Smooth muscle cell (in vitro differentiated cells): ENCODE measurements at regions not wholly inside any gene's neighbourhood (a gene's known extent, or its start where the extent isn't known, plus 50 kb on each side); places are given as distances from the start of the nearest gene placed in this dataset.

ENCODE experiments used
- DNase-seq: peaks from one replicate; lab custom pipeline; 2025; ENCODE audit not compliant: unreplicated experiment; lab: John Stamatoyannopoulos, UW
- H2AFZ ChIP-seq: fragments of 200-600 bp; sonication (generic); 2 replicates; pipeline ENCODE4 v1.6.0; 2016; ENCODE audit warnings: antibody characterized with exemption, low read depth, mild to moderate bottlenecking
- H3F3A ChIP-seq: fragments of 200-600 bp; sonication (generic); 2 replicates; pipeline ENCODE4 v1.6.0; 2017; ENCODE audit warnings: antibody characterized with exemption, low read depth
- H3K27ac ChIP-seq: fragments of 200-600 bp; sonication (generic); 2 replicates; pipeline ENCODE4 v1.5.1; 2016; ENCODE audit warnings: low read depth, mild to moderate bottlenecking
- H3K27me3 ChIP-seq: fragments of 200-600 bp; sonication (generic); 2 replicates; pipeline ENCODE4 v1.6.1; 2016; ENCODE audit warnings: low read depth, mild to moderate bottlenecking
- H3K36me3 ChIP-seq: fragments of 200-600 bp; sonication (generic); 2 replicates; pipeline ENCODE4 v1.5.1; 2016; ENCODE audit warnings: low read depth
- H3K4me1 ChIP-seq: fragments of 200-600 bp; sonication (generic); 2 replicates; pipeline ENCODE4 v1.5.1; 2016; ENCODE audit warnings: low read depth
- H3K4me2 ChIP-seq: fragments of 200-600 bp; sonication (generic); 2 replicates; pipeline ENCODE4 v1.6.0; 2016; ENCODE audit warnings: mild to moderate bottlenecking
- H3K4me3 ChIP-seq: fragments of 200-600 bp; sonication (generic); 2 replicates; pipeline ENCODE4 v1.5.1; 2016; ENCODE audit warnings: mild to moderate bottlenecking
- H3K79me2 ChIP-seq: fragments of 200-600 bp; sonication (generic); 2 replicates; pipeline ENCODE4 v1.6.0; 2016; ENCODE audit warnings: low read depth, mild to moderate bottlenecking
- H3K9ac ChIP-seq: fragments of 200-600 bp; sonication (generic); 2 replicates; pipeline ENCODE4 v1.6.0; 2016; ENCODE audit warnings: low read depth
- H3K9me3 ChIP-seq: fragments of 200-600 bp; sonication (generic); replicated peaks from 2 replicates; pipeline ENCODE4 v1.5.1; 2016; ENCODE audit warnings: low read depth
- H4K20me1 ChIP-seq: fragments of 200-600 bp; sonication (generic); 2 replicates; pipeline ENCODE4 v1.6.0; 2016; ENCODE audit warnings: low read depth
- CTCF ChIP-seq: fragments of 200-600 bp; sonication (generic); IDR thresholded peaks from 2 replicates; pipeline ENCODE4 v1.5.1; 2017; ENCODE audit warnings: borderline replicate concordance, mild to moderate bottlenecking, antibody characterized with exemption; ENCODE audit not compliant: insufficient read depth, poor library complexity, severe bottlenecking
- WGBS: methylation state at CpG from one replicate; pipeline ENCODE4 v1.1.7; 2016; ENCODE audit warnings: low lambda C conversion rate; 5-methylcytosine and 5-hydroxymethylcytosine counted together

GRCh38 chr21:34203851-34204420 is 130.6 kb downstream of the MRPS6 start:
- DNase-seq: no peak
- H3K27me3 ChIP-seq: no peaks in the 10 kb centered on the region
- TF ChIP-seq CTCF: no peak
- 88% methylated on average over 11 of the region's 11 CpGs for WGBS
- H3K9me3 ChIP-seq: no peaks in the 10 kb centered on the region
- H3K4me2 ChIP-seq: no peak overlapping the region
- no peaks in the 10 kb centered on the region for H3K79me2 ChIP-seq
- no peaks in the 10 kb centered on the region for H3K36me3 ChIP-seq
- H3F3A ChIP-seq: peaks cover 9% of the 10 kb centered on the region
- H3K27ac ChIP-seq: no peak overlapping the region
- H3K4me1 ChIP-seq: peaks cover 43% of the 10 kb centered on the region
- no peak overlapping the region for H2AFZ ChIP-seq
- H3K9ac ChIP-seq: no peak overlapping the region
- H4K20me1 ChIP-seq: no peaks in the 10 kb centered on the region
- H3K4me3 ChIP-seq: no peak overlapping the region

DNA sequence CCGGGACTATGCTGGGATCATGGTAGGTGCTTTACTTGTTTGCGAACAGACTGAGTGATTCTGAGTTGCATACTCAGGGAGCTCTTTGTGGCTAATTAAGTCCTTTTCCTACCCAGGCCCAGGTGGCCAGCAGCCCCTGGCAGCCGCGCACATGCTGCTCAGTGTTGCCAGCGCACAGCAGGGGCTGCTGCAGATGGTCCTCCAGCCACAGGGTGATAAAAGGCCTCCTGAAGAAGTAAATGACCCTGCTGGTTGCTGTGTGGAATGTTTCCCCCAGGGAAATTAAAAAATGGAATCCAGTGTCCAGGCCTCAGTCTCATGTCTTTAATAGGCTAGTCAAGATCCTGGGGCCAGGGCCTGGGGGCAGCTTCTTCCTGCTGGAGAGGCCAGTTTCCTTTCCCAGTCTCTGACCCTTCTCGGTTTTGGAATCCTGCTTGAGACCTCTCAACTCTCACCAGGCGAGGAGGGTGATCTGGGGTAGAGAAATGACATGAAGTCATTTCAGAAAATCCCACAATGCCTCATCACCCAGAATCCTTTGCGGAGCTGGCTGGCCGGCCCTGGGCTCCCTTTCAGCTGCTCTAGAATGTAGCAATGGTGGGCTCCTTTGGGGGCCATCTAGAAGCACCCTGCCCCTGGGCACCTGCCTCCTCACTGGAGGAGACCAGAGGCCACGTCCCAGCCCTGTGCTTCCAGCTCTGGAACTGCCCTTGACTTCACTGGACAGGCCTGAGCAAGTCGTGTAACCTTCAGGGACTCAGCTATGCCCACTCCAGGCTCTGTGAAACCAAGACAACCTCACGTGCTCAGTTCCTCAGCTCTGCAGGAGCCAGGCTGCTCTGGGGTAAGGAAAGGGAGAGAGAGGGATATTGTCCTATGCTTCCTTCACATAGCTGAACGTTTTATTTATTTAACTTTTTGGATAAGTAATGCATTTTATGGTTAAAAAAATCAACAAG is 131.4 kb downstream of the MRPS6 start:
- H2AFZ ChIP-seq: no peak overlapping the region
- WGBS: 83% methylated on average over 13 of the region's 13 CpGs

DNA sequence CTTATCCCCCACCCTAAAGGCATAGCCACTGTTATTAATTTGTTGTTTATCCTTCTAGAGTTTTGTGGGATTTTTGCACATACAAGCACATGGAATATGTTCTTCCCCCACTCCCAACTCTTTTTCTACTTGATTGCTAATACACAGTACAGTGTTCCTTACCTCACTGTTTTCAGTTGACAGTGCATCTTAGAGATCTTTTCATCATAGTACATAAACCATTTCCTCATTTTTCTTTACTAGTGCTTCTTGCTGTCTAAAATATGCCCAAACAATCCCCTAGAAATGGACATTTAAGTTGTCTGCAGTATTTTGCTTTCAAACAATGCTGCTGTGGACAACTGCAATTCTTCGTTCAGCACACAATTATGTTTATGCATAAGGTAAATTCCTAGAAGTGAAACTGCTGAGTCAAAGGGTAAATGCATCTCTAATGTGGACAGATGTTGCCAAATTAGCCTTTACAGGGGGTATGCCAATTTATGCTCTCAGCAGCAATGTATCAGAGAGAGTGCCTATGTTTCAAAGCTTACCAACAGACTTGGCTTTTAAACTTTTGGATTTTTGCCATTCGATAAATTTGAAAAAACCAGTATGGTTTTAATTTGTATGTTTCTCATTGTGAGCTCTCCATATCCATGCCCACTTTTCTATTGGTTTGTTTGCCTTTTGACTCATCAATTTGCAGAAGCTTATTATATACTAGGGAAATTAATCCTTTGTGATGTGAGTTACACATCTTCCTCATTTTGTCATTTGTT is 132.6 kb downstream of the MRPS6 start:
- WGBS: 94% methylated on average over 2 of the region's 2 CpGs
- no peak overlapping the region for H3K9ac ChIP-seq
- TF ChIP-seq CTCF: no peak
- DNase-seq: no peak
- H3K4me1 ChIP-seq: peaks cover 37% of the 10 kb centered on the region
- H3K79me2 ChIP-seq: no peaks in the 10 kb centered on the region
- H2AFZ ChIP-seq: no peak overlapping the region
- no peak overlapping the region for H3K27ac ChIP-seq
- no peaks in the 10 kb centered on the region for H4K20me1 ChIP-seq
- no peaks in the 10 kb centered on the region for H3K27me3 ChIP-seq
- no peak overlapping the region for H3K4me2 ChIP-seq
- H3K4me3 ChIP-seq: no peak overlapping the region
- peaks cover 9% of the 10 kb centered on the region for H3F3A ChIP-seq
- no peaks in the 10 kb centered on the region for H3K9me3 ChIP-seq
- no peaks in the 10 kb centered on the region for H3K36me3 ChIP-seq

More for the DNA sequence above, 131.4 kb downstream of the MRPS6 start:
- peak overlapping the region; percentile 7 for H3K27ac ChIP-seq
- no peak overlapping the region for H3K4me3 ChIP-seq
- H3F3A ChIP-seq: peaks cover 9% of the 10 kb centered on the region
- no peak overlapping the region for H3K9ac ChIP-seq
- H3K79me2 ChIP-seq: no peaks in the 10 kb centered on the region
- DNase-seq: no peak
- no peaks in the 10 kb centered on the region for H3K9me3 ChIP-seq
- peaks cover 38% of the 10 kb centered on the region for H3K4me1 ChIP-seq
- no peaks in the 10 kb centered on the region for H3K36me3 ChIP-seq
- H3K27me3 ChIP-seq: no peaks in the 10 kb centered on the region
- no peak overlapping the region for H3K4me2 ChIP-seq
- H4K20me1 ChIP-seq: no peaks in the 10 kb centered on the region
- no peak for TF ChIP-seq CTCF
